ENCODE measurements at regions not wholly inside any gene's neighbourhood (a gene's known extent, or its start where the extent isn't known, plus 50 kb on each side); places are given as distances from the start of the nearest gene placed in this dataset.

GRCh38 chr2:41483226-41483625 lies 564.6 kb upstream of the PKDCC start:
- no peaks in the 10 kb centered on the region for H3K9me3 ChIP-seq (ENCODE audit: control insufficient read depth in 2 of 2, low read length in 2 of 2)
- no peaks in the 10 kb centered on the region for H3K27me3 ChIP-seq (ENCODE audit: control insufficient read depth in 2 of 2, insufficient read depth in 2 of 2, low read length in 2 of 2)
- no peaks in the 10 kb centered on the region for H3K36me3 ChIP-seq (ENCODE audit: control insufficient read depth in 2 of 2, insufficient read depth in 2 of 2, low read length in 2 of 2)
- no peak overlapping the region for H3K9ac ChIP-seq (ENCODE audit: low read depth in 1 of 2, low read length in 2 of 2)
- no peak overlapping the region for H3K4me3 ChIP-seq (ENCODE audit: low read length in 2 of 2)
- H3K4me1 ChIP-seq (ENCODE audit: control insufficient read depth in 2 of 2, insufficient read depth in 2 of 2, low read length in 2 of 2): no peaks in the 10 kb centered on the region
- H3K27ac ChIP-seq (ENCODE audit: low read depth in 2 of 2, low read length in 2 of 2): no peak overlapping the region

GRCh38 chr2:41483982-41484857 lies 563.6 kb upstream of the PKDCC start:
- no peaks in the 10 kb centered on the region for H3K27me3 ChIP-seq (ENCODE audit: control insufficient read depth in 2 of 2, insufficient read depth in 2 of 2, low read length in 2 of 2)

GRCh38 chr2:41484858-41485234 lies 563.0 kb upstream of the PKDCC start:
- Histone ChIP-seq H3K36me3 (ENCODE audit: control insufficient read depth in 2 of 2, insufficient read depth in 2 of 2, low read length in 2 of 2) (no peaks in the 10 kb centered on the region), H3K9ac (ENCODE audit: low read depth in 1 of 2, low read length in 2 of 2) (no peak overlapping the region), H3K9me3 (ENCODE audit: control insufficient read depth in 2 of 2, low read length in 2 of 2) (no peaks in the 10 kb centered on the region), H3K4me1 (ENCODE audit: control insufficient read depth in 2 of 2, insufficient read depth in 2 of 2, low read length in 2 of 2) (no peaks in the 10 kb centered on the region), H3K4me3 (ENCODE audit: low read length in 2 of 2) (no peak overlapping the region), H3K27me3 (ENCODE audit: control insufficient read depth in 2 of 2, insufficient read depth in 2 of 2, low read length in 2 of 2) (no peaks in the 10 kb centered on the region), H3K27ac (ENCODE audit: low read depth in 2 of 2, low read length in 2 of 2) (no peak overlapping the region)

More at GRCh38 chr2:41483982-41484857, 563.6 kb upstream of the PKDCC start:
- H3K36me3 ChIP-seq (ENCODE audit: control insufficient read depth in 2 of 2, insufficient read depth in 2 of 2, low read length in 2 of 2): no peaks in the 10 kb centered on the region
- H3K9me3 ChIP-seq (ENCODE audit: control insufficient read depth in 2 of 2, low read length in 2 of 2): no peaks in the 10 kb centered on the region
- no peak overlapping the region for H3K9ac ChIP-seq (ENCODE audit: low read depth in 1 of 2, low read length in 2 of 2)
- no peak overlapping the region for H3K4me3 ChIP-seq (ENCODE audit: low read length in 2 of 2)
- H3K27ac ChIP-seq (ENCODE audit: low read depth in 2 of 2, low read length in 2 of 2): no peak overlapping the region
- no peaks in the 10 kb centered on the region for H3K4me1 ChIP-seq (ENCODE audit: control insufficient read depth in 2 of 2, insufficient read depth in 2 of 2, low read length in 2 of 2)

GRCh38 chr2:41486948-41487347 lies 560.9 kb upstream of the PKDCC start:
- Histone ChIP-seq H3K27ac (ENCODE audit: low read depth in 2 of 2, low read length in 2 of 2) (no peak overlapping the region), H3K4me1 (ENCODE audit: control insufficient read depth in 2 of 2, insufficient read depth in 2 of 2, low read length in 2 of 2) (no peaks in the 10 kb centered on the region)

GRCh38 chr2:41488888-41489287 lies 558.9 kb upstream of the PKDCC start:
- H3K9ac ChIP-seq (ENCODE audit: low read depth in 1 of 2, low read length in 2 of 2): no peak overlapping the region
- peaks cover 0 to 3% of the 10 kb centered on the region in 2 donors for H3K9me3 ChIP-seq (ENCODE audit: control insufficient read depth in 2 of 2, low read length in 2 of 2)
- H3K4me3 ChIP-seq (ENCODE audit: low read length in 2 of 2): no peak overlapping the region
- no peaks in the 10 kb centered on the region for H3K4me1 ChIP-seq (ENCODE audit: control insufficient read depth in 2 of 2, insufficient read depth in 2 of 2, low read length in 2 of 2)
- H3K36me3 ChIP-seq (ENCODE audit: control insufficient read depth in 2 of 2, insufficient read depth in 2 of 2, low read length in 2 of 2): no peaks in the 10 kb centered on the region
- H3K27me3 ChIP-seq (ENCODE audit: control insufficient read depth in 2 of 2, insufficient read depth in 2 of 2, low read length in 2 of 2): no peaks in the 10 kb centered on the region
- H3K27ac ChIP-seq (ENCODE audit: low read depth in 2 of 2, low read length in 2 of 2): no peak overlapping the region

More at GRCh38 chr2:41486948-41487347, 560.9 kb upstream of the PKDCC start:
- Histone ChIP-seq H3K27me3 (ENCODE audit: control insufficient read depth in 2 of 2, insufficient read depth in 2 of 2, low read length in 2 of 2) (no peaks in the 10 kb centered on the region), H3K9me3 (ENCODE audit: control insufficient read depth in 2 of 2, low read length in 2 of 2) (no peaks in the 10 kb centered on the region), H3K9ac (ENCODE audit: low read depth in 1 of 2, low read length in 2 of 2) (no peak overlapping the region), H3K4me3 (ENCODE audit: low read length in 2 of 2) (no peak overlapping the region), H3K36me3 (ENCODE audit: control insufficient read depth in 2 of 2, insufficient read depth in 2 of 2, low read length in 2 of 2) (no peaks in the 10 kb centered on the region)

- no peaks in the 10 kb centered on the region for H3K27me3 ChIP-seq (ENCODE audit: control insufficient read depth in 2 of 2, insufficient read depth in 2 of 2, low read length in 2 of 2)
- H3K4me3 ChIP-seq (ENCODE audit: low read length in 2 of 2): no peak overlapping the region
- H3K9ac ChIP-seq (ENCODE audit: low read depth in 1 of 2, low read length in 2 of 2): no peak overlapping the region
- H3K9me3 ChIP-seq (ENCODE audit: control insufficient read depth in 2 of 2, low read length in 2 of 2): peaks cover 4 to 6% of the 10 kb centered on the region in 2 donors
- H3K27ac ChIP-seq (ENCODE audit: low read depth in 2 of 2, low read length in 2 of 2): no peak overlapping the region
- H3K36me3 ChIP-seq (ENCODE audit: control insufficient read depth in 2 of 2, insufficient read depth in 2 of 2, low read length in 2 of 2): no peaks in the 10 kb centered on the region
- H3K4me1 ChIP-seq (ENCODE audit: control insufficient read depth in 2 of 2, insufficient read depth in 2 of 2, low read length in 2 of 2): no peaks in the 10 kb centered on the region
Measured at GRCh38 chr2:41489638-41490037, 558.2 kb upstream of the PKDCC start.

- H3K4me3 ChIP-seq (ENCODE audit: low read length in 2 of 2): no peak overlapping the region
- H3K36me3 ChIP-seq (ENCODE audit: control insufficient read depth in 2 of 2, insufficient read depth in 2 of 2, low read length in 2 of 2): no peaks in the 10 kb centered on the region
- H3K9me3 ChIP-seq (ENCODE audit: control insufficient read depth in 2 of 2, low read length in 2 of 2): peaks cover 19 to 24% of the 10 kb centered on the region in 2 donors
- no peak overlapping the region for H3K27ac ChIP-seq (ENCODE audit: low read depth in 2 of 2, low read length in 2 of 2)
- H3K4me1 ChIP-seq (ENCODE audit: control insufficient read depth in 2 of 2, insufficient read depth in 2 of 2, low read length in 2 of 2): no peaks in the 10 kb centered on the region
- no peaks in the 10 kb centered on the region for H3K27me3 ChIP-seq (ENCODE audit: control insufficient read depth in 2 of 2, insufficient read depth in 2 of 2, low read length in 2 of 2)
- H3K9ac ChIP-seq (ENCODE audit: low read depth in 1 of 2, low read length in 2 of 2): no peak overlapping the region
Measured at GRCh38 chr2:41495050-41495449, 552.8 kb upstream of the PKDCC start.

GRCh38 chr2:41496908-41497307 lies 550.9 kb upstream of the PKDCC start:
- no peaks in the 10 kb centered on the region for H3K27me3 ChIP-seq (ENCODE audit: control insufficient read depth in 2 of 2, insufficient read depth in 2 of 2, low read length in 2 of 2)
- H3K27ac ChIP-seq (ENCODE audit: low read depth in 2 of 2, low read length in 2 of 2): no peak overlapping the region
- no peaks in the 10 kb centered on the region for H3K36me3 ChIP-seq (ENCODE audit: control insufficient read depth in 2 of 2, insufficient read depth in 2 of 2, low read length in 2 of 2)
- H3K9me3 ChIP-seq (ENCODE audit: control insufficient read depth in 2 of 2, low read length in 2 of 2): peaks cover 19 to 24% of the 10 kb centered on the region in 2 donors
- no peaks in the 10 kb centered on the region for H3K4me1 ChIP-seq (ENCODE audit: control insufficient read depth in 2 of 2, insufficient read depth in 2 of 2, low read length in 2 of 2)
- no peak overlapping the region for H3K9ac ChIP-seq (ENCODE audit: low read depth in 1 of 2, low read length in 2 of 2)
- no peak overlapping the region for H3K4me3 ChIP-seq (ENCODE audit: low read length in 2 of 2)

GRCh38 chr2:41498781-41499180 lies 549.0 kb upstream of the PKDCC start:
- H3K27me3 ChIP-seq (ENCODE audit: control insufficient read depth in 2 of 2, insufficient read depth in 2 of 2, low read length in 2 of 2): no peaks in the 10 kb centered on the region
- no peak overlapping the region for H3K4me3 ChIP-seq (ENCODE audit: low read length in 2 of 2)
- no peak overlapping the region for H3K9ac ChIP-seq (ENCODE audit: low read depth in 1 of 2, low read length in 2 of 2)
- H3K36me3 ChIP-seq (ENCODE audit: control insufficient read depth in 2 of 2, insufficient read depth in 2 of 2, low read length in 2 of 2): no peaks in the 10 kb centered on the region
- no peak overlapping the region for H3K27ac ChIP-seq (ENCODE audit: low read depth in 2 of 2, low read length in 2 of 2)
- peaks cover 19 to 22% of the 10 kb centered on the region in 2 donors for H3K9me3 ChIP-seq (ENCODE audit: control insufficient read depth in 2 of 2, low read length in 2 of 2)
- no peaks in the 10 kb centered on the region for H3K4me1 ChIP-seq (ENCODE audit: control insufficient read depth in 2 of 2, insufficient read depth in 2 of 2, low read length in 2 of 2)

- no peak overlapping the region for H3K27ac ChIP-seq (ENCODE audit: low read depth in 2 of 2, low read length in 2 of 2)
Measured at GRCh38 chr2:41500895-41501294, 546.9 kb upstream of the PKDCC start.

More at GRCh38 chr2:41500895-41501294, 546.9 kb upstream of the PKDCC start:
- H3K36me3 ChIP-seq (ENCODE audit: control insufficient read depth in 2 of 2, insufficient read depth in 2 of 2, low read length in 2 of 2): no peaks in the 10 kb centered on the region
- no peak overlapping the region for H3K4me3 ChIP-seq (ENCODE audit: low read length in 2 of 2)
- H3K4me1 ChIP-seq (ENCODE audit: control insufficient read depth in 2 of 2, insufficient read depth in 2 of 2, low read length in 2 of 2): no peaks in the 10 kb centered on the region
- peaks cover 9 to 10% of the 10 kb centered on the region in 2 donors for H3K9me3 ChIP-seq (ENCODE audit: control insufficient read depth in 2 of 2, low read length in 2 of 2)
- H3K27me3 ChIP-seq (ENCODE audit: control insufficient read depth in 2 of 2, insufficient read depth in 2 of 2, low read length in 2 of 2): no peaks in the 10 kb centered on the region
- H3K9ac ChIP-seq (ENCODE audit: low read depth in 1 of 2, low read length in 2 of 2): no peak overlapping the region

Measured in mucosa of rectum (tissue), 2 donors.